ENCODE measurements at regions not wholly inside any gene's neighbourhood (a gene's known extent, or its start where the extent isn't known, plus 50 kb on each side); places are given as distances from the start of the nearest gene placed in this dataset.

- TF ChIP-seq CTCF (IDR thresholded peaks at IDR 0.05), result no peak
- no peak for TF ChIP-seq POLR2A (IDR thresholded peaks at IDR 0.05)
Observed at GRCh38 chr4:119942806-119943205, 123.8 kb downstream of the MAD2L1 start.
